Activated T-helper 1 cell treated with anti-CD3 and anti-CD28 coated beads, Interleukin-2, amount 50 U/mL, for 16 hours (primary cell): ENCODE measurements at regions not wholly inside any gene's neighbourhood (a gene's known extent, or its start where the extent isn't known, plus 50 kb on each side); places are given as distances from the start of the nearest gene placed in this dataset.

ENCODE experiments used
- DNase-seq, 2 donors: peaks; one replicate each; pipeline ENCODE4 v3.0.0-alpha.2; 2020; ENCODE audit warnings: low read depth in 1 of 2, low spot score in 1 of 2

GRCh38 chr10:83926606-83927005 lies 212.7 kb upstream of the GHITM start:
- no peak for DNase-seq

GRCh38 chr10:83927166-83927565 lies 212.1 kb upstream of the GHITM start:
- no peak for DNase-seq

GRCh38 chr10:83929399-83929798 lies 209.9 kb upstream of the GHITM start:
- DNase-seq = no peak

- DNase-seq = no peak
These were observed 207.6 kb upstream of the GHITM start for GRCh38 chr10:83931669-83932068.

- no peak for DNase-seq
These were observed 207.1 kb upstream of the GHITM start for GRCh38 chr10:83932245-83932644.

- no peak for DNase-seq
These were observed 205.2 kb upstream of the GHITM start for GRCh38 chr10:83934062-83934461.

- no peak for DNase-seq
These were observed 204.5 kb upstream of the GHITM start for GRCh38 chr10:83934641-83935338.

GRCh38 chr10:83935339-83935736 lies 204.0 kb upstream of the GHITM start:
- no peak for DNase-seq

- DNase-seq = no peak
These were observed 203.4 kb upstream of the GHITM start for GRCh38 chr10:83935911-83936310.

GRCh38 chr10:83937161-83937560 lies 202.1 kb upstream of the GHITM start:
- DNase-seq = no peak

GRCh38 chr10:83937826-83938225 lies 201.5 kb upstream of the GHITM start:
- DNase-seq = no peak

GRCh38 chr10:83941189-83941588 lies 198.1 kb upstream of the GHITM start:
- no peak for DNase-seq

GRCh38 chr10:83942410-83942809 lies 196.9 kb upstream of the GHITM start:
- no peak for DNase-seq

GRCh38 chr10:83943049-83943448 lies 196.3 kb upstream of the GHITM start:
- DNase-seq = no peak

- DNase-seq = no peak
These were observed 195.4 kb upstream of the GHITM start for GRCh38 chr10:83943920-83944319.

- no peak for DNase-seq
These were observed 193.2 kb upstream of the GHITM start for GRCh38 chr10:83945982-83946718.

GRCh38 chr10:83952314-83952713 lies 187.0 kb upstream of the GHITM start:
- no peak for DNase-seq

GRCh38 chr10:83953589-83953988 lies 185.7 kb upstream of the GHITM start:
- DNase-seq = no peak

GRCh38 chr10:83954193-83954799 lies 185.0 kb upstream of the GHITM start:
- no peak for DNase-seq

GRCh38 chr10:83955406-83955805 lies 183.9 kb upstream of the GHITM start:
- DNase-seq = no peak

GRCh38 chr10:83957168-83957947 lies 182.0 kb upstream of the GHITM start:
- no peak for DNase-seq

GRCh38 chr10:83959328-83959727 lies 180.0 kb upstream of the GHITM start:
- DNase-seq = no peak
